NT2/D1 (cell line): ENCODE measurements at regions not wholly inside any gene's neighbourhood (a gene's known extent, or its start where the extent isn't known, plus 50 kb on each side); places are given as distances from the start of the nearest gene placed in this dataset.

ENCODE experiments used
- SUZ12 ChIP-seq: IDR thresholded peaks from 2 replicates; pipeline ENCODE4 v1.6.1; 2011; ENCODE audit not compliant: insufficient read length, insufficient read depth; ENCODE audit errors: extremely low read depth
- YY1 ChIP-seq: IDR thresholded peaks from 2 replicates; pipeline ENCODE4 v1.6.1; 2011; ENCODE audit not compliant: insufficient read length, insufficient read depth
- ZNF274 ChIP-seq: IDR thresholded peaks from 2 replicates; pipeline ENCODE4 v1.6.1; 2011; ENCODE audit warnings: mild to moderate bottlenecking, low read depth, low read length

DNA sequence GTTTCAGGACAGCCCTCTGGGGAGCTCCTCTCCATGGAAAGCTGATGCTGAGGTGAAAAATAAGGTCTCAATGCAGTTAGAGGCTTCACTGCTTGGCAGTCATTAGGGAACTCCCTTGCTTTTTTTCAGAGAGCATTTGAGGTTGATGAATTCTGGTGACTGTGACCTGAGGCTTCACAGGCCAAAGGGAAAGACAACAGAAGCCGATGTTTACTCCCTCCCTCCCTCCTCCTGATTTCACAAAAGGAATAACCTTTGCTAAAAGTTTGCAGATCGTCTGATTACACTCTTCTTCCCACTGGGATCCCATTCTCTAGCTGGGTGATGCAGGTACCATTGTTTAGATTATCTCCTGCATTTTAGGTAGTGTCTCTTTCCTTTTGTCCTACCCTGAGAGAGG is 329.4 kb downstream of the KIF4B start:
- TF ChIP-seq SUZ12 = no peak
- TF ChIP-seq YY1 = no peak
- TF ChIP-seq ZNF274 = no peak
